H9 (cell line): ENCODE measurements at regions not wholly inside any gene's neighbourhood (a gene's known extent, or its start where the extent isn't known, plus 50 kb on each side); places are given as distances from the start of the nearest gene placed in this dataset.

Experiments used
- DNase-seq: peaks from one replicate; pipeline ENCODE4 v3.0.0-alpha.2; 2017
- H2AFZ ChIP-seq: one replicate; pipeline ENCODE4 v1.6.1; 2013; ENCODE audit warnings: mild to moderate bottlenecking, low read length, control low read depth, moderate library complexity
- H2AK5ac ChIP-seq: 2 replicates; pipeline ENCODE4 v1.6.1; 2013; ENCODE audit warnings: low read length, control low read depth, mixed read lengths; ENCODE audit not compliant: insufficient read length
- H2BK120ac ChIP-seq: one replicate; pipeline ENCODE4 v1.6.1; 2013; ENCODE audit warnings: low read depth, mild to moderate bottlenecking, low read length, control low read depth, inconsistent platforms; ENCODE audit not compliant: poor library complexity, severe bottlenecking
- H2BK12ac ChIP-seq: 2 replicates; pipeline ENCODE4 v1.6.1; 2013; ENCODE audit warnings: low read length, control low read depth, mixed read lengths, low read depth; ENCODE audit not compliant: insufficient read length
- H2BK15ac ChIP-seq: 2 replicates; pipeline ENCODE4 v1.6.1; 2013; ENCODE audit warnings: low read depth, low read length, control low read depth
- H2BK20ac ChIP-seq: one replicate; pipeline ENCODE4 v1.6.1; 2013; ENCODE audit warnings: low read depth, mild to moderate bottlenecking, low read length, control low read depth, inconsistent platforms; ENCODE audit not compliant: poor library complexity, severe bottlenecking
- H2BK5ac ChIP-seq: 2 replicates; pipeline ENCODE4 v1.6.1; 2013; ENCODE audit warnings: low read length, control low read depth, mixed read lengths; ENCODE audit not compliant: insufficient read length
- H3K14ac ChIP-seq: 2 replicates; pipeline ENCODE4 v1.6.1; 2013; ENCODE audit warnings: low read length, control low read depth; ENCODE audit not compliant: insufficient read depth
- H3K18ac ChIP-seq: 2 replicates; pipeline ENCODE4 v1.6.1; 2013; ENCODE audit warnings: low read depth, mild to moderate bottlenecking, mixed read lengths, low read length, control low read depth; ENCODE audit not compliant: insufficient read length
- H3K23ac ChIP-seq: 2 replicates; pipeline ENCODE4 v1.6.1; 2013; ENCODE audit warnings: low read length, control low read depth, mixed read lengths, low read depth; ENCODE audit not compliant: insufficient read length
- H3K23me2 ChIP-seq: 2 replicates; pipeline ENCODE4 v1.6.1; 2013; ENCODE audit warnings: low read depth, mild to moderate bottlenecking, mixed read lengths, low read length, control low read depth; ENCODE audit not compliant: insufficient read length, poor library complexity, severe bottlenecking
- H3K27ac ChIP-seq: 2 replicates; pipeline ENCODE4 v1.5.1; 2013; ENCODE audit warnings: low read length, control low read depth, mixed read lengths, low read depth; ENCODE audit not compliant: insufficient read length
- H3K27me3 ChIP-seq: 2 replicates; pipeline ENCODE4 v1.6.1; 2013; ENCODE audit warnings: low read length, control low read depth, inconsistent platforms; ENCODE audit not compliant: insufficient read depth
- H3K4ac ChIP-seq: 2 replicates; pipeline ENCODE4 v1.6.1; 2013; ENCODE audit warnings: low read depth, mild to moderate bottlenecking, control low read depth, inconsistent platforms, low read length, moderate library complexity
- H3K4me1 ChIP-seq: 2 replicates; pipeline ENCODE4 v1.6.1; 2013; ENCODE audit warnings: low read length, control low read depth, inconsistent platforms; ENCODE audit not compliant: insufficient read depth
- H3K4me2 ChIP-seq: 2 replicates; pipeline ENCODE4 v1.6.1; 2013; ENCODE audit warnings: low read length, control low read depth, mixed read lengths; ENCODE audit not compliant: insufficient read length, insufficient read depth
- H3K56ac ChIP-seq: 2 replicates; pipeline ENCODE4 v1.6.1; 2013; ENCODE audit warnings: low read depth, mild to moderate bottlenecking, mixed read lengths, low read length, control low read depth; ENCODE audit not compliant: insufficient read length
- H3K79me1 ChIP-seq: 2 replicates; pipeline ENCODE4 v1.6.1; 2013; ENCODE audit warnings: low read depth, mild to moderate bottlenecking, moderate library complexity, low read length, control low read depth, inconsistent platforms; ENCODE audit not compliant: insufficient read depth, poor library complexity, severe bottlenecking
- H3K79me2 ChIP-seq: 2 replicates; pipeline ENCODE4 v1.6.1; 2013; ENCODE audit warnings: low read length, control low read depth, inconsistent platforms; ENCODE audit not compliant: insufficient read depth
- H3K9ac ChIP-seq: 2 replicates; pipeline ENCODE4 v1.6.1; 2013; ENCODE audit warnings: low read length, control low read depth, mixed read lengths; ENCODE audit not compliant: insufficient read length; ENCODE audit errors: extremely low read depth
- H3K9me3 ChIP-seq: one replicate; pipeline ENCODE4 v1.6.1; 2013; ENCODE audit warnings: low read depth, low read length, inconsistent platforms; ENCODE audit not compliant: control insufficient read depth
- H3T11ph ChIP-seq: one replicate; pipeline ENCODE4 v1.6.1; 2013; ENCODE audit warnings: mild to moderate bottlenecking, low read length, control low read depth, inconsistent platforms
- H4K20me1 ChIP-seq: one replicate; pipeline ENCODE4 v1.6.1; 2013; ENCODE audit not compliant: control insufficient read depth, insufficient read length, insufficient read depth
- H4K5ac ChIP-seq: 2 replicates; pipeline ENCODE4 v1.6.1; 2013; ENCODE audit warnings: low read depth, mild to moderate bottlenecking, mixed read lengths, low read length, control low read depth; ENCODE audit not compliant: insufficient read length
- H4K8ac ChIP-seq: replicated peaks from 2 replicates; pipeline ENCODE4 v1.6.1; 2013; ENCODE audit warnings: low read length, control low read depth, mixed read lengths, low read depth; ENCODE audit not compliant: insufficient read length
- H4K91ac ChIP-seq: 2 replicates; pipeline ENCODE4 v1.6.1; 2013; ENCODE audit warnings: low read depth, mild to moderate bottlenecking, moderate library complexity, mixed read lengths, low read length, control low read depth; ENCODE audit not compliant: insufficient read length
- H3K27ac Mint-ChIP-seq, 3 experiments: 2 replicates in 2 of 3; 3 replicates in 1 of 3; pipeline ENCODE4 v1.8.0; 2020 to 2021; ENCODE audit warnings: mixed read lengths in 3 of 3, mild to moderate bottlenecking in 1 of 3, moderate library complexity in 1 of 3
- H3K27me3 Mint-ChIP-seq: 2 replicates; pipeline ENCODE4 v1.8.0; 2021; ENCODE audit warnings: low read depth, mild to moderate bottlenecking, moderate library complexity, mixed read lengths
- H3K36me3 Mint-ChIP-seq, 3 experiments: 2 replicates in 2 of 3; 3 replicates in 1 of 3; pipeline ENCODE4 v1.8.0; 2020 to 2021; ENCODE audit warnings: low read depth in 3 of 3, mixed read lengths in 3 of 3; ENCODE audit not compliant: insufficient read depth in 1 of 3
- H3K4me1 Mint-ChIP-seq, 2 experiments: 2 replicates each; pipeline ENCODE4 v1.8.0; 2020; ENCODE audit warnings: mixed read lengths in 2 of 2
- H3K4me3 Mint-ChIP-seq, 2 experiments: 2 replicates in 1 of 2; 3 replicates in 1 of 2; pipeline ENCODE4 v1.8.0; 2020 to 2021; ENCODE audit warnings: mild to moderate bottlenecking in 2 of 2, mixed read lengths in 2 of 2, moderate library complexity in 1 of 2
- H3K9me3 Mint-ChIP-seq, 2 experiments: 2 replicates in 1 of 2; 3 replicates in 1 of 2; pipeline ENCODE4 v1.8.0; 2020; ENCODE audit warnings: mild to moderate bottlenecking in 2 of 2, mixed read lengths in 2 of 2, moderate library complexity in 1 of 2
- WGBS: extraction: QIAGEN DNeasy Blood & Tissue Kit; methylation state at CpG from one replicate; pipeline ENCODE4 v1.1.7; 2013; ENCODE audit warnings: missing lambda C conversion rate, low lambda C conversion rate, mixed read lengths; ENCODE audit not compliant: insufficient read length; ENCODE audit errors: extremely low coverage; 5-methylcytosine and 5-hydroxymethylcytosine counted together
- TF ChIP-seq, protein P1 (sequence below): fragments of 200-600 bp; sonication (generic); conservative IDR thresholded peaks from 3 replicates; pipeline ENCODE4 v1.8.0; 2021; ENCODE audit warnings: antibody characterized with exemption, mild to moderate bottlenecking

DNA sequence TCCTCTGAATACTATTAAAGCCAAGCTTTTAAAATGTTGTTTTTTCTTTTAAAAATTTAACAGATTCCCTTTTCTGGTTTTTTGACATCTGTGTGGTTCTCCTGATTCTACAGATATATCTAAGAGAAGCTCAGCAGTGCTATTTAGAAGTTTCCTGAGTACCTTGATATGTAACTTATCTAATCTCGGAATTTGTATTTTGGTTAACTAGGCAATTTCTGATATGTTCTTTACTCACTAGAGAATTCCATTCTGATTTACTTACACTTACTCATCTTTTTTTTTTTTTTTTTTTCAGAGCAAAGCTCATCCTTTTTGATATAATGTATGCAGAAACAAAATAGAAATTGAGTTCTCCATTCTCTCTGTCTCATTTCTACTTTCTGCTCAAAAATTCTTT lies 63.8 kb downstream of the PALS2 start:
- Histone ChIP-seq H3K56ac (no peak overlapping the region), H2BK5ac (no peak overlapping the region), H3K4me1 (no peaks in the 10 kb centered on the region), H3K9ac (no peak overlapping the region), H3K23me2 (no peaks in the 10 kb centered on the region), H2BK15ac (no peak overlapping the region), H3T11ph (no peak overlapping the region), H3K18ac (no peak overlapping the region), H3K23ac (no peak overlapping the region), H2BK12ac (no peak overlapping the region), H3K27me3 (no peaks in the 10 kb centered on the region), H2AK5ac (no peak overlapping the region), H4K91ac (no peak overlapping the region), H3K79me2 (no peaks in the 10 kb centered on the region; the same call in 1 of the 2 replicates), H4K8ac (no peak overlapping the region), H3K4ac (no peak overlapping the region), H3K79me1 (no peaks in the 10 kb centered on the region), H2AFZ (no peak overlapping the region), H4K5ac (no peak overlapping the region), H3K4me2 (no peak overlapping the region), H2BK120ac (no peak overlapping the region), H4K20me1 (no peaks in the 10 kb centered on the region), H3K9me3 (no peaks in the 10 kb centered on the region), H3K14ac (no peak overlapping the region), H3K27ac (no peak overlapping the region), H2BK20ac (no peak overlapping the region)
- Mint-ChIP-seq H3K4me1 (no peaks in the 10 kb centered on the region), H3K36me3 (peaks cover 7 to 16% (median 13%) of the 10 kb centered on the region in 3 experiments), H3K9me3 (no peaks in the 10 kb centered on the region; a peak in 1 of 5 replicates), H3K27ac (no peak overlapping the region), H3K4me3 (no peak overlapping the region), H3K27me3 (no peaks in the 10 kb centered on the region)
- no peak for DNase-seq
- no CpG with 5 or more reads among the region's 1 CpG for WGBS
- TF ChIP-seq, protein P1, sequence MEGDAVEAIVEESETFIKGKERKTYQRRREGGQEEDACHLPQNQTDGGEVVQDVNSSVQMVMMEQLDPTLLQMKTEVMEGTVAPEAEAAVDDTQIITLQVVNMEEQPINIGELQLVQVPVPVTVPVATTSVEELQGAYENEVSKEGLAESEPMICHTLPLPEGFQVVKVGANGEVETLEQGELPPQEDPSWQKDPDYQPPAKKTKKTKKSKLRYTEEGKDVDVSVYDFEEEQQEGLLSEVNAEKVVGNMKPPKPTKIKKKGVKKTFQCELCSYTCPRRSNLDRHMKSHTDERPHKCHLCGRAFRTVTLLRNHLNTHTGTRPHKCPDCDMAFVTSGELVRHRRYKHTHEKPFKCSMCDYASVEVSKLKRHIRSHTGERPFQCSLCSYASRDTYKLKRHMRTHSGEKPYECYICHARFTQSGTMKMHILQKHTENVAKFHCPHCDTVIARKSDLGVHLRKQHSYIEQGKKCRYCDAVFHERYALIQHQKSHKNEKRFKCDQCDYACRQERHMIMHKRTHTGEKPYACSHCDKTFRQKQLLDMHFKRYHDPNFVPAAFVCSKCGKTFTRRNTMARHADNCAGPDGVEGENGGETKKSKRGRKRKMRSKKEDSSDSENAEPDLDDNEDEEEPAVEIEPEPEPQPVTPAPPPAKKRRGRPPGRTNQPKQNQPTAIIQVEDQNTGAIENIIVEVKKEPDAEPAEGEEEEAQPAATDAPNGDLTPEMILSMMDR: no peak
